ENCODE measurements at regions not wholly inside any gene's neighbourhood (a gene's known extent, or its start where the extent isn't known, plus 50 kb on each side); places are given as distances from the start of the nearest gene placed in this dataset.

DNA sequence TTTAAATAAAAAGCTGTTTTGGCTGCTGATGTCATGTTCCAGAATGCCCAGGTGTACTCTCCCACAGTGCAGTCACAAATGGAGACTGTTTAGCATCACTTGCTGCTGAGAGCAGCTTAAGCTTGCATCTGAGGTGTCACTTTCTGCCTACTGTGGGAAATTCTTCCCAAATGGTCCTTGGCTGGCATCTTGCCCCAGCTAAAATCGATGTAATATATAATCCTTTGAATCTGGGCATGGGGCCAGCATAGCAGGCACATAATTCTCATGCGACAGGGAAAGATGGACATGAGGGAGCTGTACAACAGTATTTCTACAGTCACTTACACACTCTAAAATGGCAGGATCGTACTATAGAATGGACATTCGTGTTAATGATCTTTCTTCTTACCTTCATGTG, 144.3 kb downstream of the MACIR start:
- Histone ChIP-seq H3K4me2 (replicated peaks; ENCODE audit: low read depth, low read length, poor library complexity, severe bottlenecking) (no peak overlapping the region), H3K27me3 (replicated peaks in 1 of 4; ENCODE audit: control extremely low read depth in 1 of 4, control insufficient read depth in 3 of 4, insufficient read depth in 4 of 4, low read length in 3 of 4) (peaks cover 0 to under 1% (median 0%) of the 10 kb centered on the region in 4 experiments), H3K36me3 (replicated peaks in 1 of 2; ENCODE audit: control extremely low read depth in 1 of 2, control insufficient read depth in 1 of 2, extremely low read depth in 1 of 2, insufficient read depth in 2 of 2, low read length in 1 of 2) (no peaks in the 10 kb centered on the region), H3K79me2 (ENCODE audit: control insufficient read depth, insufficient read depth, low read length) (no peaks in the 10 kb centered on the region), H3K4me3 (ENCODE audit: control extremely low read depth in 1 of 5, extremely low read depth in 1 of 5, insufficient read depth in 1 of 5, low read depth in 2 of 5, low read length in 4 of 5) (no peak overlapping the region), H2AFZ (ENCODE audit: insufficient read depth, low read depth, low read length, poor library complexity, severe bottlenecking) (no peak overlapping the region), H3K9ac (ENCODE audit: low read length) (no peak overlapping the region), H3K4me1 (ENCODE audit: control insufficient read depth in 2 of 2, insufficient read depth in 2 of 2, low read length in 2 of 2) (no peaks in the 10 kb centered on the region), H3K27ac (ENCODE audit: low read length in 2 of 2) (no peak overlapping the region), H4K20me1 (ENCODE audit: control insufficient read depth, insufficient read depth, low read length, poor library complexity, severe bottlenecking) (no peaks in the 10 kb centered on the region), H3K9me3 (ENCODE audit: control extremely low read depth in 1 of 3, control insufficient read depth in 2 of 3, insufficient read depth in 1 of 3, low read length in 2 of 3) (no peaks in the 10 kb centered on the region)
- WGBS (ENCODE audit: insufficient coverage) = 60% methylated on average over 2 of the region's 4 CpGs
- H3K4me3 Mint-ChIP-seq = no peak overlapping the region
- intact Hi-C loops (cut with micrococcal nuclease) = no loop called here
- no peak for ATAC-seq (ENCODE audit: low read depth)
- no peaks in the 10 kb centered on the region for H3K9me3 Mint-ChIP-seq (ENCODE audit: insufficient read depth)
- H3K27ac Mint-ChIP-seq = no peak overlapping the region
- TF ChIP-seq, protein P1, sequence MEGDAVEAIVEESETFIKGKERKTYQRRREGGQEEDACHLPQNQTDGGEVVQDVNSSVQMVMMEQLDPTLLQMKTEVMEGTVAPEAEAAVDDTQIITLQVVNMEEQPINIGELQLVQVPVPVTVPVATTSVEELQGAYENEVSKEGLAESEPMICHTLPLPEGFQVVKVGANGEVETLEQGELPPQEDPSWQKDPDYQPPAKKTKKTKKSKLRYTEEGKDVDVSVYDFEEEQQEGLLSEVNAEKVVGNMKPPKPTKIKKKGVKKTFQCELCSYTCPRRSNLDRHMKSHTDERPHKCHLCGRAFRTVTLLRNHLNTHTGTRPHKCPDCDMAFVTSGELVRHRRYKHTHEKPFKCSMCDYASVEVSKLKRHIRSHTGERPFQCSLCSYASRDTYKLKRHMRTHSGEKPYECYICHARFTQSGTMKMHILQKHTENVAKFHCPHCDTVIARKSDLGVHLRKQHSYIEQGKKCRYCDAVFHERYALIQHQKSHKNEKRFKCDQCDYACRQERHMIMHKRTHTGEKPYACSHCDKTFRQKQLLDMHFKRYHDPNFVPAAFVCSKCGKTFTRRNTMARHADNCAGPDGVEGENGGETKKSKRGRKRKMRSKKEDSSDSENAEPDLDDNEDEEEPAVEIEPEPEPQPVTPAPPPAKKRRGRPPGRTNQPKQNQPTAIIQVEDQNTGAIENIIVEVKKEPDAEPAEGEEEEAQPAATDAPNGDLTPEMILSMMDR (IDR thresholded peaks at IDR 0.05) = no peak
- no peak for TF ChIP-seq EZH2 (IDR thresholded peaks at IDR 0.05; ENCODE audit: borderline replicate concordance, insufficient read depth, low read depth, low read length, poor library complexity, severe bottlenecking)
- peaks cover under 1% of the 10 kb centered on the region for H3K27me3 Mint-ChIP-seq
- ChIA-PET POLR2A (no interaction called here), CTCF (no interaction called here)
- H3K4me1 Mint-ChIP-seq = no peaks in the 10 kb centered on the region
- no peak for DNase-seq

GRCh38 chr5:103397739-103398581, 139.4 kb downstream of the MACIR start:
- H3K4me2 ChIP-seq (replicated peaks; ENCODE audit: low read depth, low read length, poor library complexity, severe bottlenecking) = no peak overlapping the region
- H3K4me1 ChIP-seq (ENCODE audit: control insufficient read depth in 2 of 2, insufficient read depth in 2 of 2, low read length in 2 of 2) = no peaks in the 10 kb centered on the region
- H3K27ac Mint-ChIP-seq = no peak overlapping the region
- H3K4me3 ChIP-seq (ENCODE audit: control extremely low read depth in 1 of 5, extremely low read depth in 1 of 5, insufficient read depth in 1 of 5, low read depth in 2 of 5, low read length in 4 of 5) = no peak overlapping the region
- 86% methylated on average over 5 of the region's 8 CpGs for WGBS (ENCODE audit: insufficient coverage)
- DNase-seq (no peak), ATAC-seq (ENCODE audit: low read depth) (no peak)
- no peaks in the 10 kb centered on the region for H3K27me3 ChIP-seq (replicated peaks in 1 of 4; ENCODE audit: control extremely low read depth in 1 of 4, control insufficient read depth in 3 of 4, insufficient read depth in 4 of 4, low read length in 3 of 4)
- H3K9me3 ChIP-seq (ENCODE audit: control extremely low read depth in 1 of 3, control insufficient read depth in 2 of 3, insufficient read depth in 1 of 3, low read length in 2 of 3) = no peaks in the 10 kb centered on the region
- no peaks in the 10 kb centered on the region for H3K4me1 Mint-ChIP-seq
- H3K36me3 ChIP-seq (replicated peaks in 1 of 2; ENCODE audit: control extremely low read depth in 1 of 2, control insufficient read depth in 1 of 2, extremely low read depth in 1 of 2, insufficient read depth in 2 of 2, low read length in 1 of 2) = no peaks in the 10 kb centered on the region
- no peak overlapping the region for H2AFZ ChIP-seq (ENCODE audit: insufficient read depth, low read depth, low read length, poor library complexity, severe bottlenecking)
- no peak overlapping the region for H3K9ac ChIP-seq (ENCODE audit: low read length)
- TF ChIP-seq, protein P1 (IDR thresholded peaks at IDR 0.05) = no peak
- no peak for TF ChIP-seq EZH2 (IDR thresholded peaks at IDR 0.05; ENCODE audit: borderline replicate concordance, insufficient read depth, low read depth, low read length, poor library complexity, severe bottlenecking)
- ChIA-PET POLR2A (no interaction called here), CTCF (no interaction called here)
- no peak overlapping the region for H3K27ac ChIP-seq (ENCODE audit: low read length in 2 of 2)
- H3K27me3 Mint-ChIP-seq = peaks cover 5% of the 10 kb centered on the region
- H4K20me1 ChIP-seq (ENCODE audit: control insufficient read depth, insufficient read depth, low read length, poor library complexity, severe bottlenecking) = no peaks in the 10 kb centered on the region
- intact Hi-C loops (cut with micrococcal nuclease) = no loop called here
- no peaks in the 10 kb centered on the region for H3K9me3 Mint-ChIP-seq (ENCODE audit: insufficient read depth)
- no peak overlapping the region for H3K4me3 Mint-ChIP-seq
- no peaks in the 10 kb centered on the region for H3K79me2 ChIP-seq (ENCODE audit: control insufficient read depth, insufficient read depth, low read length)
